CD14-positive monocyte (primary cell): ENCODE measurements at regions not wholly inside any gene's neighbourhood (a gene's known extent, or its start where the extent isn't known, plus 50 kb on each side); places are given as distances from the start of the nearest gene placed in this dataset.

Experiments used
- DNase-seq, 3 donors: peaks; one replicate each; pipeline ENCODE4 v3.0.0-alpha.2; 2011 to 2022
- H2AFZ ChIP-seq: 2 replicates; pipeline ENCODE4 v1.6.0; 2012; ENCODE audit warnings: mild to moderate bottlenecking, low read depth, low read length, inconsistent platforms; ENCODE audit not compliant: insufficient read depth, poor library complexity, severe bottlenecking
- H3K27ac ChIP-seq, 2 donors: 1 replicate in 1 of 2; 2 replicates in 1 of 2; pipeline ENCODE4 v1.5.1; 2012 to 2013; ENCODE audit warnings: low read length in 2 of 2, control low read depth in 1 of 2, inconsistent platforms in 1 of 2, low read depth in 1 of 2, mild to moderate bottlenecking in 1 of 2
- H3K27me3 ChIP-seq, 2 donors: one replicate each; pipeline versions ENCODE4 v1.6.0 to v1.6.1; 2011 to 2013; ENCODE audit warnings: low read length in 2 of 2; ENCODE audit not compliant: control insufficient read depth in 2 of 2, insufficient read depth in 2 of 2
- H3K36me3 ChIP-seq, 2 donors: replicated peaks in 1 of 2; 1 replicate in 1 of 2; 2 replicates in 1 of 2; pipeline versions ENCODE4 v1.5.1 to v1.6.1; 2012 to 2013; ENCODE audit warnings: low read length in 2 of 2, control low read depth in 1 of 2, inconsistent platforms in 1 of 2, mild to moderate bottlenecking in 1 of 2; ENCODE audit not compliant: insufficient read depth in 2 of 2, control insufficient read depth in 1 of 2
- H3K4me1 ChIP-seq, 2 donors: 1 replicate in 1 of 2; 2 replicates in 1 of 2; pipeline versions ENCODE4 v1.5.1 to v1.6.1; 2012 to 2013; ENCODE audit warnings: low read length in 2 of 2, control low read depth in 1 of 2, inconsistent platforms in 1 of 2, mild to moderate bottlenecking in 1 of 2, moderate library complexity in 1 of 2; ENCODE audit not compliant: insufficient read depth in 2 of 2, control insufficient read depth in 1 of 2
- H3K4me2 ChIP-seq: replicated peaks from 2 replicates; pipeline ENCODE3; 2012; ENCODE audit warnings: low read length, moderate library complexity, mild to moderate bottlenecking; ENCODE audit not compliant: poor library complexity, severe bottlenecking; ENCODE audit errors: extremely low read depth
- H3K4me3 ChIP-seq, 3 experiments: fragments of 200-600 bp in 1 of 3; sonication (generic) in 1 of 3; replicated peaks in 1 of 3; 1 replicate in 2 of 3; 2 replicates in 1 of 3; pipeline ENCODE4 v1.5.1; 2011 to 2013; ENCODE audit warnings: low read length in 3 of 3, mild to moderate bottlenecking in 3 of 3, control low read depth in 2 of 3, low read depth in 2 of 3, inconsistent platforms in 1 of 3, moderate library complexity in 1 of 3
- H3K79me2 ChIP-seq: 2 replicates; pipeline ENCODE4 v1.6.0; 2012; ENCODE audit warnings: mild to moderate bottlenecking, control low read depth, inconsistent platforms, low read length, moderate library complexity; ENCODE audit not compliant: insufficient read depth
- H3K9ac ChIP-seq: 2 replicates; pipeline ENCODE4 v1.6.0; 2017; ENCODE audit warnings: low read length, mild to moderate bottlenecking; ENCODE audit not compliant: insufficient read depth, poor library complexity, severe bottlenecking
- H3K9me3 ChIP-seq, 2 donors: replicated peaks in 1 of 2; 1 replicate in 1 of 2; 2 replicates in 1 of 2; pipeline versions ENCODE4 v1.5.1 to v1.6.1; 2012 to 2013; ENCODE audit warnings: low read length in 2 of 2, control low read depth in 1 of 2; ENCODE audit not compliant: control insufficient read depth in 1 of 2, insufficient read depth in 1 of 2
- H4K20me1 ChIP-seq: 2 replicates; pipeline ENCODE4 v1.6.0; 2012; ENCODE audit warnings: mild to moderate bottlenecking, low read length, control low read depth, moderate library complexity; ENCODE audit not compliant: insufficient read depth
- H3K27ac Mint-ChIP-seq, 7 donors: one replicate each; pipeline ENCODE4 v1.8.0; 2020; ENCODE audit warnings: mild to moderate bottlenecking in 7 of 7, mixed read lengths in 7 of 7, moderate library complexity in 6 of 7, inconsistent platforms in 2 of 7
- H3K27me3 Mint-ChIP-seq, 3 donors: one replicate each; pipeline ENCODE4 v1.8.0; 2021 to 2022; ENCODE audit warnings: low read depth in 3 of 3, mild to moderate bottlenecking in 3 of 3, mixed read lengths in 3 of 3, moderate library complexity in 3 of 3, inconsistent platforms in 1 of 3
- H3K36me3 Mint-ChIP-seq, 2 donors: one replicate each; pipeline ENCODE4 v1.8.0; 2020; ENCODE audit warnings: mixed read lengths in 2 of 2, inconsistent platforms in 1 of 2, mild to moderate bottlenecking in 1 of 2
- H3K4me1 Mint-ChIP-seq: one replicate; pipeline ENCODE4 v1.8.0; 2020; ENCODE audit warnings: mild to moderate bottlenecking, mixed read lengths
- H3K4me3 Mint-ChIP-seq, 2 donors: one replicate each; pipeline ENCODE4 v1.8.0; 2020; ENCODE audit warnings: mild to moderate bottlenecking in 2 of 2, mixed read lengths in 2 of 2, moderate library complexity in 1 of 2
- H3K9me3 Mint-ChIP-seq, 7 donors: one replicate each; pipeline ENCODE4 v1.8.0; 2020 to 2022; ENCODE audit warnings: mixed read lengths in 7 of 7, mild to moderate bottlenecking in 6 of 7, moderate library complexity in 6 of 7, inconsistent platforms in 2 of 7
- WGBS: methylation state at CpG from one replicate; pipeline ENCODE4 v1.1.5; 2013; ENCODE audit warnings: missing lambda C conversion rate; ENCODE audit not compliant: insufficient coverage; 5-methylcytosine and 5-hydroxymethylcytosine counted together
- intact Hi-C, 2 donors: fragments of 100-400 bp; cut with micrococcal nuclease; formaldehyde crosslinking; loops; one replicate each; pipeline versions ENCODE4 v1.15.0 to v1.15.1; 2023
- TF ChIP-seq, protein P1 (sequence below): fragments of 200-600 bp; IDR thresholded peaks from one replicate; pipeline ENCODE4 v1.8.0; 2022; ENCODE audit warnings: antibody characterized with exemption, mild to moderate bottlenecking

GRCh38 chr2:198297350-198297749 lies 493.0 kb downstream of the PLCL1 start:
- Histone ChIP-seq H3K9me3 (no peaks in the 10 kb centered on the region), H4K20me1 (no peaks in the 10 kb centered on the region), H3K9ac (no peak overlapping the region), H3K4me2 (no peak overlapping the region), H2AFZ (no peak overlapping the region), H3K79me2 (no peaks in the 10 kb centered on the region), H3K36me3 (no peaks in the 10 kb centered on the region), H3K27me3 (no peaks in the 10 kb centered on the region), H3K27ac (no peak overlapping the region), H3K4me1 (no peaks in the 10 kb centered on the region), H3K4me3 (no peak overlapping the region)
- H3K27ac Mint-ChIP-seq: no peak overlapping the region
- intact Hi-C loops: loop anchor here (5.0 to 10.0 kb wide), 2 partner anchors 493 to 495 kb away; partner anchors contain the start of gene PLCL1 (in 2 of the 2)
- peaks cover 4 to 11% (median 9%) of the 10 kb centered on the region in 3 donors for H3K27me3 Mint-ChIP-seq
- DNase-seq: peak in 1 of 3 donors; percentile 2
- WGBS: no CpG with 5 or more reads among the region's 2 CpGs
- H3K36me3 Mint-ChIP-seq: no peaks in the 10 kb centered on the region
- H3K4me3 Mint-ChIP-seq: no peak overlapping the region
- H3K4me1 Mint-ChIP-seq: peaks cover 6% of the 10 kb centered on the region
- no peaks in the 10 kb centered on the region for H3K9me3 Mint-ChIP-seq
- TF ChIP-seq, protein P1, sequence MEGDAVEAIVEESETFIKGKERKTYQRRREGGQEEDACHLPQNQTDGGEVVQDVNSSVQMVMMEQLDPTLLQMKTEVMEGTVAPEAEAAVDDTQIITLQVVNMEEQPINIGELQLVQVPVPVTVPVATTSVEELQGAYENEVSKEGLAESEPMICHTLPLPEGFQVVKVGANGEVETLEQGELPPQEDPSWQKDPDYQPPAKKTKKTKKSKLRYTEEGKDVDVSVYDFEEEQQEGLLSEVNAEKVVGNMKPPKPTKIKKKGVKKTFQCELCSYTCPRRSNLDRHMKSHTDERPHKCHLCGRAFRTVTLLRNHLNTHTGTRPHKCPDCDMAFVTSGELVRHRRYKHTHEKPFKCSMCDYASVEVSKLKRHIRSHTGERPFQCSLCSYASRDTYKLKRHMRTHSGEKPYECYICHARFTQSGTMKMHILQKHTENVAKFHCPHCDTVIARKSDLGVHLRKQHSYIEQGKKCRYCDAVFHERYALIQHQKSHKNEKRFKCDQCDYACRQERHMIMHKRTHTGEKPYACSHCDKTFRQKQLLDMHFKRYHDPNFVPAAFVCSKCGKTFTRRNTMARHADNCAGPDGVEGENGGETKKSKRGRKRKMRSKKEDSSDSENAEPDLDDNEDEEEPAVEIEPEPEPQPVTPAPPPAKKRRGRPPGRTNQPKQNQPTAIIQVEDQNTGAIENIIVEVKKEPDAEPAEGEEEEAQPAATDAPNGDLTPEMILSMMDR: no peak

- H3K4me3 ChIP-seq: no peak overlapping the region
- Mint-ChIP-seq H3K4me1 (peaks cover 6% of the 10 kb centered on the region), H3K9me3 (no peaks in the 10 kb centered on the region), H3K36me3 (no peaks in the 10 kb centered on the region), H3K27ac (no peak overlapping the region), H3K4me3 (no peak overlapping the region), H3K27me3 (peaks cover 4 to 13% (median 9%) of the 10 kb centered on the region in 3 donors)
- no peak overlapping the region for H3K27ac ChIP-seq
- intact Hi-C loops: loop anchor here (5.0 to 10.0 kb wide), 2 partner anchors 492 to 494 kb away; partner anchors contain the start of gene PLCL1 (in 2 of the 2)
- H3K4me1 ChIP-seq: no peaks in the 10 kb centered on the region
- no peaks in the 10 kb centered on the region for H3K9me3 ChIP-seq
- no peaks in the 10 kb centered on the region for H3K27me3 ChIP-seq
- no peaks in the 10 kb centered on the region for H4K20me1 ChIP-seq
- H3K36me3 ChIP-seq: no peaks in the 10 kb centered on the region
- no peak overlapping the region for H3K4me2 ChIP-seq
- H3K79me2 ChIP-seq: no peaks in the 10 kb centered on the region
- WGBS: 0% methylated on average over 7 of the region's 8 CpGs
- H3K9ac ChIP-seq: no peak overlapping the region
- DNase-seq: peak; percentile 24 to 46 (median 42)
- H2AFZ ChIP-seq: no peak overlapping the region
- TF ChIP-seq, protein P1: peak; percentile 86
Measured at GRCh38 chr2:198296665-198297308, 492.4 kb downstream of the PLCL1 start.
